ENCODE measurements at regions not wholly inside any gene's neighbourhood (a gene's known extent, or its start where the extent isn't known, plus 50 kb on each side); places are given as distances from the start of the nearest gene placed in this dataset.

GRCh38 chr20:60953321-60953720 is 298.7 kb upstream of the CDH4 start:
- DNase-seq (no peak), ATAC-seq (no peak)
- no peaks in the 10 kb centered on the region for H3K4me1 Mint-ChIP-seq
- CTCF ChIA-PET = no interaction called here
- no peaks in the 10 kb centered on the region for H3K27me3 Mint-ChIP-seq
- H3K36me3 Mint-ChIP-seq = no peaks in the 10 kb centered on the region
- no peak overlapping the region for H3K4me3 Mint-ChIP-seq
- H3K9me3 Mint-ChIP-seq (ENCODE audit: low read depth) = peaks cover 6% of the 10 kb centered on the region
- no peak overlapping the region for H3K27ac Mint-ChIP-seq

- H3K4me3 Mint-ChIP-seq = no peak overlapping the region
- CTCF ChIA-PET = no interaction called here
- no peak overlapping the region for H3K27ac Mint-ChIP-seq
- no peaks in the 10 kb centered on the region for H3K27me3 Mint-ChIP-seq
- H3K36me3 Mint-ChIP-seq = no peaks in the 10 kb centered on the region
- H3K4me1 Mint-ChIP-seq = no peaks in the 10 kb centered on the region
- no peak for DNase-seq
- no peak for ATAC-seq
- H3K9me3 Mint-ChIP-seq (ENCODE audit: low read depth) = peaks cover 11% of the 10 kb centered on the region
Measured at GRCh38 chr20:60955706-60956105, 296.4 kb upstream of the CDH4 start.

GRCh38 chr20:60956194-60956593 is 295.9 kb upstream of the CDH4 start:
- Mint-ChIP-seq H3K4me3 (no peak overlapping the region), H3K27me3 (no peaks in the 10 kb centered on the region), H3K9me3 (ENCODE audit: low read depth) (peaks cover 12% of the 10 kb centered on the region), H3K4me1 (no peaks in the 10 kb centered on the region), H3K27ac (no peak overlapping the region), H3K36me3 (no peaks in the 10 kb centered on the region)
- no peak for DNase-seq
- CTCF ChIA-PET = no interaction called here
- no peak for ATAC-seq

- CTCF ChIA-PET = no interaction called here
- DNase-seq = no peak
- Mint-ChIP-seq H3K4me1 (no peaks in the 10 kb centered on the region), H3K27me3 (no peaks in the 10 kb centered on the region), H3K36me3 (no peaks in the 10 kb centered on the region), H3K4me3 (no peak overlapping the region), H3K27ac (no peak overlapping the region), H3K9me3 (ENCODE audit: low read depth) (peaks cover 9% of the 10 kb centered on the region)
- ATAC-seq = no peak
Measured at GRCh38 chr20:60957621-60958020, 294.4 kb upstream of the CDH4 start.

- Mint-ChIP-seq H3K9me3 (ENCODE audit: low read depth) (peaks cover 9% of the 10 kb centered on the region), H3K4me3 (no peak overlapping the region), H3K27ac (no peak overlapping the region), H3K4me1 (no peaks in the 10 kb centered on the region), H3K36me3 (no peaks in the 10 kb centered on the region), H3K27me3 (no peaks in the 10 kb centered on the region)
- DNase-seq (no peak), ATAC-seq (no peak)
- CTCF ChIA-PET = no interaction called here
Measured at GRCh38 chr20:60959971-60960370, 292.1 kb upstream of the CDH4 start.

- CTCF ChIA-PET = no interaction called here
- no peak overlapping the region for H3K27ac Mint-ChIP-seq
- H3K4me1 Mint-ChIP-seq = no peaks in the 10 kb centered on the region
- no peak overlapping the region for H3K4me3 Mint-ChIP-seq
- H3K9me3 Mint-ChIP-seq (ENCODE audit: low read depth) = peaks cover 9% of the 10 kb centered on the region
- H3K27me3 Mint-ChIP-seq = no peaks in the 10 kb centered on the region
- ATAC-seq (no peak), DNase-seq (no peak)
- no peaks in the 10 kb centered on the region for H3K36me3 Mint-ChIP-seq
Measured at GRCh38 chr20:60960500-60960899, 291.6 kb upstream of the CDH4 start.

GRCh38 chr20:60961551-60961950 is 290.5 kb upstream of the CDH4 start:
- no peak for ATAC-seq
- peaks cover 11% of the 10 kb centered on the region for H3K9me3 Mint-ChIP-seq (ENCODE audit: low read depth)
- no peaks in the 10 kb centered on the region for H3K4me1 Mint-ChIP-seq
- no peak overlapping the region for H3K27ac Mint-ChIP-seq
- no peak overlapping the region for H3K4me3 Mint-ChIP-seq
- H3K36me3 Mint-ChIP-seq = no peaks in the 10 kb centered on the region
- CTCF ChIA-PET = no interaction called here
- H3K27me3 Mint-ChIP-seq = no peaks in the 10 kb centered on the region
- DNase-seq = no peak

GRCh38 chr20:60962367-60963045 is 289.6 kb upstream of the CDH4 start:
- Mint-ChIP-seq H3K36me3 (no peaks in the 10 kb centered on the region), H3K27ac (no peak overlapping the region)
- ATAC-seq = no peak

GRCh38 chr20:60963146-60963545 is 288.9 kb upstream of the CDH4 start:
- no peak for ATAC-seq
- DNase-seq = no peak
- Mint-ChIP-seq H3K9me3 (ENCODE audit: low read depth) (peaks cover 16% of the 10 kb centered on the region), H3K27me3 (no peaks in the 10 kb centered on the region), H3K36me3 (no peaks in the 10 kb centered on the region), H3K4me1 (no peaks in the 10 kb centered on the region), H3K27ac (no peak overlapping the region), H3K4me3 (no peak overlapping the region)
- CTCF ChIA-PET = no interaction called here

More at GRCh38 chr20:60962367-60963045, 289.6 kb upstream of the CDH4 start:
- no peak for DNase-seq
- Mint-ChIP-seq H3K27me3 (no peaks in the 10 kb centered on the region), H3K4me1 (no peaks in the 10 kb centered on the region), H3K9me3 (ENCODE audit: low read depth) (peaks cover 16% of the 10 kb centered on the region), H3K4me3 (no peak overlapping the region)
- CTCF ChIA-PET = no interaction called here

- Mint-ChIP-seq H3K4me1 (no peaks in the 10 kb centered on the region), H3K27ac (no peak overlapping the region), H3K4me3 (no peak overlapping the region), H3K36me3 (no peaks in the 10 kb centered on the region), H3K27me3 (no peaks in the 10 kb centered on the region), H3K9me3 (ENCODE audit: low read depth) (peaks cover 10% of the 10 kb centered on the region)
- DNase-seq = no peak
- CTCF ChIA-PET = no interaction called here
- ATAC-seq = no peak
Measured at GRCh38 chr20:60964911-60965310, 287.1 kb upstream of the CDH4 start.

GRCh38 chr20:60966031-60966430 is 286.0 kb upstream of the CDH4 start:
- CTCF ChIA-PET = no interaction called here
- no peak overlapping the region for H3K4me3 Mint-ChIP-seq
- no peaks in the 10 kb centered on the region for H3K4me1 Mint-ChIP-seq
- no peak for ATAC-seq
- no peaks in the 10 kb centered on the region for H3K36me3 Mint-ChIP-seq
- H3K9me3 Mint-ChIP-seq (ENCODE audit: low read depth) = peaks cover 8% of the 10 kb centered on the region
- H3K27ac Mint-ChIP-seq = no peak overlapping the region
- H3K27me3 Mint-ChIP-seq = no peaks in the 10 kb centered on the region
- DNase-seq = no peak

- no peaks in the 10 kb centered on the region for H3K4me1 Mint-ChIP-seq
- ATAC-seq (no peak), DNase-seq (no peak)
- H3K9me3 Mint-ChIP-seq (ENCODE audit: low read depth) = peaks cover 8% of the 10 kb centered on the region
- no peak overlapping the region for H3K27ac Mint-ChIP-seq
- H3K36me3 Mint-ChIP-seq = no peaks in the 10 kb centered on the region
- H3K4me3 Mint-ChIP-seq = no peak overlapping the region
- no peaks in the 10 kb centered on the region for H3K27me3 Mint-ChIP-seq
- CTCF ChIA-PET = no interaction called here
Measured at GRCh38 chr20:60966766-60967165, 285.3 kb upstream of the CDH4 start.

GRCh38 chr20:60967431-60968316 is 284.4 kb upstream of the CDH4 start:
- Mint-ChIP-seq H3K4me3 (no peak overlapping the region), H3K4me1 (no peaks in the 10 kb centered on the region), H3K9me3 (ENCODE audit: low read depth) (peaks cover 8% of the 10 kb centered on the region), H3K27ac (no peak overlapping the region), H3K27me3 (no peaks in the 10 kb centered on the region), H3K36me3 (no peaks in the 10 kb centered on the region)
- ATAC-seq = no peak
- CTCF ChIA-PET = no interaction called here
- no peak for DNase-seq
